ENCODE measurements at regions not wholly inside any gene's neighbourhood (a gene's known extent, or its start where the extent isn't known, plus 50 kb on each side); places are given as distances from the start of the nearest gene placed in this dataset.

GRCh38 chr7:35331730-35332678 lies 78.1 kb upstream of the TBX20 start:
- no peak for DNase-seq

- DNase-seq, result no peak
Observed at GRCh38 chr7:35329026-35329425, 75.1 kb upstream of the TBX20 start.

- no peak for DNase-seq
Observed at GRCh38 chr7:35319606-35320005, 65.7 kb upstream of the TBX20 start.

GRCh38 chr7:35316549-35316948 lies 62.6 kb upstream of the TBX20 start:
- DNase-seq, result no peak

GRCh38 chr7:35315517-35315916 lies 61.6 kb upstream of the TBX20 start:
- no peak for DNase-seq

GRCh38 chr7:35314354-35314753 lies 60.5 kb upstream of the TBX20 start:
- DNase-seq, result no peak

GRCh38 chr7:35313575-35313974 lies 59.7 kb upstream of the TBX20 start:
- no peak for DNase-seq

Data from activated CD4-positive, alpha-beta T cell treated with anti-CD3 and anti-CD28 coated beads, Interleukin-10, Interleukin-2, amounts not matched to agents 100 ng/mL and 50 ng/mL, durations not matched to agents 16 hours and 8 hours (primary cell).